ENCODE measurements at regions not wholly inside any gene's neighbourhood (a gene's known extent, or its start where the extent isn't known, plus 50 kb on each side); places are given as distances from the start of the nearest gene placed in this dataset.

DNA sequence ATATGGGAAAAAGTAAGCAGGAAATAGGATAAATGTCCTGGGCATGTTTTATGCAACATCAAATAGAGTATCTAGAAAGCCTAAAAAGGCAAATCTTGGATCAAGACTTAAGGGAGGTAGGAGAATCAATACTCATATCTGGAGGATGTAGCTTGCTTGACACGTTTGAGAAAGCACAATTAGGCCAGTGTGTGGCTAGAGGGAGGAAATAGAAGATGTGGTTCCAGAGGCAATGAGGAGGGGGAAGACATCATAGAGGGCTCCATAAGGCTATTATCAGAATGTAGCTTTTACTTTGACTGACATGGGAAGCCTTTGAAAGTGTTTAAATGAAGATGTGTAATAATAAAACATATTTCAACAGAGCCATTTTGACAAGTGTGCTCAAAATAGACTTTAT lies 200.7 kb upstream of the CDH12 start:
- no peak for FAIRE-seq

- no peak for FAIRE-seq
These were observed 189.1 kb upstream of the CDH12 start for GRCh38 chr5:23042226-23042625.

GRCh38 chr5:23035555-23036090 lies 182.5 kb upstream of the CDH12 start:
- FAIRE-seq = no peak

GRCh38 chr5:23033864-23034263 lies 180.7 kb upstream of the CDH12 start:
- no peak for FAIRE-seq

DNA sequence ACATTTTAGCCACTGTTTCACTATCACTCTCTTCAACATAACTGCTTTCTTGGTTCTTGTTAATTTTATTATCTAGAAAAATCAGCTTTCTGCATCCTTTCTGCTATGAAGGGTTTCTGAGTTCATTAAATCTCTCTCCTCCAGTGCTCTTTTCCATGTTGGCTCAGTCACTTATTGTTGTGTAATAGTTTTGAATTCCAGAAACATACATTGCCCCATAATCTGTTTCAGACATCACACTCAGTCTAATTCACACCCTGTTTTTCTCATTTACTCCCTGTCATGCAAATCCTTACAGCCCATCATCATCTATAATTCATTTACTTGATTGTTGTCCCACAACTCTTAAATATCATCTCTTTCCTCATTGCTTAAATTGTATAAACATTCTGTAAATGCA lies 176.1 kb upstream of the CDH12 start:
- FAIRE-seq = no peak

DNA sequence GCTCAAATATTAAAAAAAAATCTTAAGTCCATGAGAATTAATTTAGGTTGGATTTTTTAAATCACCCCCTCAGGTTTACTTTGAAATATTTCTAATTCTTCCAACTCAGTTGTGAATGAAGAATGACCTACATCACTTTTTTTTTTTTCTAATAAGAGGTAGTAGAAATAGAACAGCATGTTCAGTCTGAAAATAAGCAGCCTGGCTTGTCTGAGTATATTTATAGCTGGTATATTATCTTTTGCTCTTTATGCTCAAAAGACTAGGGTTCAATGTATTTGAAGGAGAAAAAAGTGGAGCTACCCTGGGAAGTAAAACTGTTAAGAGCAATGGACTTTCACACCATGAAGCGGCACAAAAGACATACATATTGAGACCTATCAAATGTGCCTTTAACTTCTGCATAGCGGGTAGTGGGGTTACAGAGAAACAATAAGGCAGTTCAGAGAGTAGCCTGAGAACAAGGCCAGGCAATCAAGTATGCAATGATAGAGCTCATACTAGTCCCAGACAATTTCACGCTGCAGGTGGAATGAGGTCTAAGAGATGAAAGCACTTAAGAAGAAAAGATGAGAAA lies 175.4 kb upstream of the CDH12 start:
- no peak for FAIRE-seq

- no peak for FAIRE-seq
These were observed 174.7 kb upstream of the CDH12 start for GRCh38 chr5:23027830-23028229.

DNA sequence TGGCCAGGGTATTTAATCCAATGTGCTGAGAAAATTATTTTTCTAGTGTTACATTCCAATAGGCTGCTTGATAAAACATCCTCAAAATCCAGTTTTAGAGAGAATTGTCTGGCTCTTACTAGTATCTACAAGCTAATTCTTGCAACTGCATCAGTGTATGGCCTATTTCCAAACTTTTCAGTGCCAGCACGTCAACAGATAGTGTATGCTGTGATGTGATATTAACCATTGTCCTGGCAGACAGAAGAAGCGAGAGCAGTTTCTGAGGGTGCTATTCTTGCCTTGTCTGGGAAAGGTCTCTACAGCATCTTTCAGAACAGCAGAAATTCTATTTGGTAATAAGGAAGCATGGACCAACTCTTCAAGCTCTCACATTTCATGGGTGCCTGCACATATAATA lies 174.2 kb upstream of the CDH12 start:
- no peak for FAIRE-seq

- FAIRE-seq = no peak
These were observed 173.4 kb upstream of the CDH12 start for GRCh38 chr5:23026252-23027170.

GRCh38 chr5:23025629-23026233 lies 172.6 kb upstream of the CDH12 start:
- no peak for FAIRE-seq

DNA sequence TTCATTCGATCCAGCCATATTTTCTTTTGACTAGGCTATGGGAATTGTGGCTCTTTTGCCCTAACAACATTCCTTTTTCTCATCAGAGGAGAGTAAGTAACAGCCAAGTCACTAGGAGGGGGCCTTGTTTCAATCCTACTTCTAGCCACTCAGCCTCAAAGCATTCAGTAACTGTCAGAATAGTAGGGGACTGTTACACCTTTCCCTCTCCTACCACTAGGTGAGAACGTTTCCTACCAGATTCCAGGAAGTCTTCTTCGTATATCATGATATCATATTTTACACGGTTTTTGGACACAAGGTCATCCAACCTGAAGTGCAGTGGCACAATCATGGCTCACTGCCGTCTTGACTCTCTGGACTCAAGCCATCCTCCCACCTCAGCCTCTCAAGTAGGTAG lies 171.3 kb upstream of the CDH12 start:
- FAIRE-seq = no peak

- FAIRE-seq = no peak
These were observed 161.7 kb upstream of the CDH12 start for GRCh38 chr5:23014825-23015224.

DNA sequence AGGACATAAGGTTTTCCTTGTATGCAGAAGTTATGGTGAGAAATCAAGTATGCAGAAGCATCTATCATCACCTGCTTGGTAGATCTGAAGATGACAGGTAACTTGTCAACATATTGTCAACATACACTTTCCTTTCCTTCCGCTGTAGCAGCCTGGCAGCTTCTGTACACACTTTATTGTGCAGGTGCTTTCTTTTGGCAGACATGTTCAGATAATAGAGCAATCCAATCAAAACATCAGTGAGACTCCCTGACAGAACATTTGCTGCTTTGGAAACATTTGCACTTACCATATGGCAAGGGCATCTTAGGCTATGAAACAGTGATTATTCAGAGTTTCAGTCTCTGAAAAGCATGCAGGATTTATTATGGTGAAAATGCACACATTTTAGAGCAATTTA lies 161.1 kb upstream of the CDH12 start:
- FAIRE-seq = no peak

DNA sequence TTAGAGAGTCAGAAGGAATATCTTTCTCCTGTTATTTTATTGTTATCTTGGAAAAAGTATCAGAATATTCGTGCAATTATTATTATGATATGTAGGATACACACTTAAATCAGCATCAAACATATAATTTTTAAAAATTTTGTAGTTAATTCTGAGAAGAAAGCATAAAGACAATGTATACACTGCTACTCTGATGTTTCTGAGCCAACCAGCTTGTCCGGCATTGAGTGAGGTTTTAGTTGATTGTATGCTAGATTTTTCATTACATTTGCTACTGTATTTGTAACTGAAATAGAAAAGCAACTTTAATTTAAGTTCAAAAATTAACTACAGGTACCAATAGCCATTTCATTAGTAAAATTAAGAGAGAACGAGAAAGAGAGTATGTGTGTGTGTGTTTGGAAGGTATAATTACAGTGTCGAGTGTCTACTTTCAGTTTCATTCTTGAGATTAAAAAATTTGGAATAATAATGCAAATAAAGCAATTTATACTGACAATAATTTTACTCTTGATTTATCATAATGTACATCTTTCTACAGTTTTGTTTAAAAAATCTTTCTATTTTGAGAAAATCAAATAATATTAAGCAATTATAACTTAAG lies 160.4 kb upstream of the CDH12 start:
- no peak for FAIRE-seq

DNA sequence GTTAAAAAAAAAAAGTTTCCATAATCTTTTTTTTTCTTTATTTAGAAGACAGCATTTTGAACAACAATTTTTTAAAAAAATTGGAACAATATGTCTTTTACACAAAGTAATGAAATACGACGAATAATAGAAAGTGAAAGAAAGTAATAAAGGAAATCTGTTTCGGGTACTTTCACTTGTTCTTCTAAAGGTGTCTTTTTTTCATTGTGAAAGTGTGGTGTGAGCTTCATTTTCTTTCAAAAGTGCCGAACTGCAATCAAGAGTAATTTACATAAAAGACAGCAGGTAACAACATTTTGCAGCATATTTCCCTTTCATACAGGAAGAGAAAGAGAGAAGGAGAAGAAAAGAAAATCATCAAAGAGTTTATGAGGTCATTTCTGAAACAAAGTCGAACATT lies 159.7 kb upstream of the CDH12 start:
- no peak for FAIRE-seq

- FAIRE-seq = no peak
These were observed 154.6 kb upstream of the CDH12 start for GRCh38 chr5:23007762-23008161.

DNA sequence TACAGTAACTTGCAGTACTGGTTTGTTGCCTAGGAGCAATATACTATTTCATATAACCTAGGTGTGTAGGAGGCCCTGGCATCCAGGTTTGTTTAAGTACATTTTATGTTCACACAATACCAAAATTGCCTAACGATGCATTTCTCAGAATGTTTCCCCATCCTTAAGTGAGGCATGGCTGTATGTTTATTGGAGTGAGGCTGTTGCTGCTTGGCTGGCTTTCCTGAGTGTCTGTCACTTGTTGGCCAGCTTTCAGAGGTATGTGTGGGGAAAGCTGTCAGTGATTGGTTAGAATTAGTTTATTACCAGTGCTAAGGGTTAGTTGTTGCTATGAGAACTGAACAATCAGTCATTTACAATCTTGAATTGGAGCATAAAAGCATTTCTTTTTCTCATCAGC lies 154.1 kb upstream of the CDH12 start:
- FAIRE-seq = no peak

GRCh38 chr5:23001120-23001519 lies 148.0 kb upstream of the CDH12 start:
- FAIRE-seq = no peak

DNA sequence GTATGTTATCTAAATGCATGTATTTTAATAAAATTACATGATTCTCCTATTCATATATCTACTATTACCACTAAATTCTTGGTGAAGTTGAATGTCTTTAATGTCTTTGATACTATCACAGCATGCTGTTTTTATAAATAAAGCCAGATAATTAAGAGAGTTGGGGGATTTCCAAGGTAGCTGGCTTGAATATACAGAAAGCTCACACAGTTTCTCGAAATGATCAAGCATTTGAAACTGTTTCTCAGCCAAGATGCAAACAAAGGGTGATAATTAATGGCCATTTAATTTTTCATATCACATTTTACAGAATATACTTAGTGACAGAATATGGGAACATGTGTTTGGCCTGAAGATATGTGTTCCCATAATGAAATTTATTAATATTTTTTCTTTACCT lies 145.6 kb upstream of the CDH12 start:
- FAIRE-seq = no peak

- no peak for FAIRE-seq
These were observed 145.2 kb upstream of the CDH12 start for GRCh38 chr5:22998362-22998761.

DNA sequence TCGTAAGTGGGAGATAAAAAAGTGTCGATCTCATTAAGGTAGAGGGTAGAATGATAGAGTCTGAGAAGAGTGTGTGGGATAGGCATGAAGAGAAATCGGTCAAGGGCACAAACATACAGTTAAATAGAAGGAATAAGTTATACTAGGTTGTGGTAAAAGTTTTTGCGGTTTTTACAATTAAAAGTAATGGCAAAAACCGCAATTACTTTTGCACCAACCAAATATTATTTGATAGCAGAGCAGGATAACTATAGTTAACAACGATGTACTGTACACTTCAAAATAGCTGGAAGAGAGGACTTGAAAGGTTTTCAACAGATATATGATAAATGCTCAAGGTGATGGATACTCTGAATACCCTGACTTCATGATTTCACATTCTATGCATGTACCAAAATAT lies 135.8 kb upstream of the CDH12 start:
- no peak for FAIRE-seq

- FAIRE-seq = no peak
These were observed 133.1 kb upstream of the CDH12 start for GRCh38 chr5:22986281-22986680.

GRCh38 chr5:22985446-22985845 lies 132.3 kb upstream of the CDH12 start:
- no peak for FAIRE-seq
